Inflammatory macrophage treated with lipopolysaccharide for 4 hours (primary cell): ENCODE measurements at regions not wholly inside any gene's neighbourhood (a gene's known extent, or its start where the extent isn't known, plus 50 kb on each side); places are given as distances from the start of the nearest gene placed in this dataset.

Experiments used
- DNase-seq: peaks from one replicate; pipeline ENCODE4 v3.0.0-alpha.2; 2020

DNA sequence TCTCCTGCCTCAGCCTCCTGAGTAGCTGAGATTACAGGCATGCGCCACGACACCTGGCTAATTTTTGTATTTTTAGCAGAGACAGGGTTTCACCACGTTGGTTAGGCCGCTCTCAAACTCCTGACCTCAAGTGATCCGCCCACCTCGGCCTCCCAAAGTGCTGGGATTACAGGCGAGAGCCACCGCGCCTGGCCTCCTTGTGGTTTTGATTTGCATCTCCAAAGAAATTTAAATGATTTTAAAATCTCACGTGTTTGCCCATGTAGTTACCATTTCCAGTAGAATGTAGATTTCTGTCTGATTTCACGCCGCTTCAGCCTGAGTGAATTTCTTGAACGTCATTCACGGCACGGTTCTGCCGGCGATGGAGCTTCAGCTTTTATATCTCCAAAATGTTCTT is 55.8 kb downstream of the IGF2 start:
- DNase-seq: no peak

DNA sequence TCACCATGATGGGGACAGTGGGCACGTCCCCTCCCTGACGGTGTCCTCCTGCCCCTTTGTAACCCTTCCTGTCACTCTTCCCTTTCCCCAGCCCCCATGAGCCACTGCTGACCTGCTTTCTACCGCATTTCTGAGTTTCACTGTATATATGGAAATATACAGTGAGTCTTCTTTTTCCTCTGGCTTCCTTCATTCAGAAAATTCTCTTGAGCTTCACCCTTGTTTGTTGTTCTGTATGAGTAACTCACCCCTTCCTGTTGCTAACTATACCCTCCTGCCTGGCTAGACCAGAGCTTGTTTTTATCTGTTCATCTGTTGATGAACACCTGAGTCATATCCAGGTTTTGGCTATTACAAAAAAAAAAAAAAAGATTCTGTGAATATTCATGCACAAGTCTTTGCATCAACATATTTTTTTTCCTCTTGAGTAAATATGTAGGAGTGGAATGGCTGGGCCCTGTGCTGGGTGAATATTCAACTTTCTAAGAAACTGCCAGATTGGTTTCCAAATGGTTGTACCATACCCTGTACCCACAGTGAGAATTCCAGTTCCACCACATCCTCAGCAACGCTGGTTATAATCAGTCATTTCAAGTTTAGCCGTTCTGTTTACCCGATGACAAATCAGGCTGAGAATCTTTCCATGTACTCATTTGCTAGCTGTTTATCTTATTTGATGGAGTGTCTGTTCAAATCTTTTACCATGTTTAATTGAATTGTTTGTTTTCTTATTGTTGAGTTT is 62.0 kb downstream of the IGF2 start:
- DNase-seq: no peak

DNA sequence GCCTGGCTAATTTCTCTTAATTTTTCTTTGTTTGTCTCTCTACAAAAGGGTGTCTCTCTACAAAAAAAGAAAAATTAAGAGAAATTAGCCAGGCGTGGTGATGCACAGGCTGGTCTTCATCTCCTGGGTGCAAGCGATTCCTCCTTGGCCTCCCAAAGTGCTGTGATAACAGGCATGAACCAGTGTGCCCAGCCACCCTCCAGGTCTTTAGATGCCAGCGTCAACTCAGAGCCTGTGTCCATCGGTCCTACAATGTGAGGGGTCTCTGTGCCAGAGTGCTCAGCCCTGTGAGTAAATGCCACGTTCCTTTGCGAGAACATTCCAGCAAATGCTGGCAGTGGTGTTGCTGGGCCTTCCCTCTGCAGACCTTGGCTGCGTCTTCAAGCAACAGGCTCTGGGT is 62.7 kb downstream of the IGF2 start:
- DNase-seq: no peak

DNA sequence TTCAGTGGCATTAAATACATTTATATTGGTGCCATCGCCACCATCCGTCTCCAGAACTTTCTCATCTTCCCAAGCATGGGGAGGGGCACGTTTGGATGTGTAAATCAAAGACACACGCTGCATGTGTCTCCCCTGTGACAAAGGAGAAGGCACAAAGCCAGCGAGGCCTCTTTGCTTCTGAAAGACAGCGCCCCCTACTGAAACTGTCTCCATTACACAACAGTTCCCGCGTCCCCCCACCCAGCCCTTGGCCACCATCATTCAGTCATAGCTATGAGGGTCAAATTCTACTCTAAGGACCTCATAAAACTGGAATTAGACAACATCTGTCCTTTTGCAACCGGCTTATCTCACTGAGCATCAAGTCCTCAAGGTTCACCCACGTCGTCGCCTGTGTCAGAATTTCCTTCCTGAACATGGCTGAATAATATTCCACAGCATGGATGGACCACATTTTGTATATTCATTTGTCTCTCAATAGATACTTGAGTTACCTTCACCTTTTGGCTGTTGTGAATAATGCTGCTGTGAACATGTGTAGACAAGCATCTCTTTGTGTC is 64.8 kb downstream of the IGF2 start:
- no peak for DNase-seq

DNA sequence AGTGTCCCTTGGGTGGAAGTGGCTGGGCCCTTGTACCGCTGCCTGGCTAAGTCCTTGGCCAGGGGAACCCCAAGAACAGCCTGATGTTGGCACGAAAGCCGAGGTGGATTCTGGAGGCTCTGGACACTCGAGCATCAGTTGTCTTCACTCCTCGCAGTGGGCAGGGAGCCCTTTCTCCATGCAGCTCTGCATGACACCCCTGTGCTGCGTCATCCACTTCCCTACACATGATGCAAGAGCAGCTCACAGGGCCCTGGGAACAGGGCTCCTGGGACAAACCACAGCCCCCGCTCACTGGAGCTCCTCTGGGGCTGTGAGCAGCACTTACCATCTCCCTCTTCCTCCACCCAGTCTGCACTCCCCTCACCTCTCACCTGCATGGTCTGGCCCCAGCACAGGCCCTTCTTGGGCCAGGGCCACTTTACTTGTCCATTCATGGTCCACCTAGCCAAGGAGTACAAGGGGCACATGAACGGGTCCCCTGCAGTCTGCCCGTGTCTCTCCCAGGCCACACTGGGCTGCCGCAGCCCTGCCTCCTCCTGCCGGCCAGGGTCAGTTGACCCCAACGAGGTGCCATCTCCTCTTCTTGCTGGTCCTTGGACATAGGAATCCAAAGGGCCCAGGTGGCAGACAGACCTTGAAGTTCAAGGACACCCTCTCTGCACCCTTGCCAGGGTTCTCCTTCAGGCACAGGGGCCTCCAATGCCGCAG is 66.5 kb downstream of the IGF2 start:
- peak; percentile 5 for DNase-seq

DNA sequence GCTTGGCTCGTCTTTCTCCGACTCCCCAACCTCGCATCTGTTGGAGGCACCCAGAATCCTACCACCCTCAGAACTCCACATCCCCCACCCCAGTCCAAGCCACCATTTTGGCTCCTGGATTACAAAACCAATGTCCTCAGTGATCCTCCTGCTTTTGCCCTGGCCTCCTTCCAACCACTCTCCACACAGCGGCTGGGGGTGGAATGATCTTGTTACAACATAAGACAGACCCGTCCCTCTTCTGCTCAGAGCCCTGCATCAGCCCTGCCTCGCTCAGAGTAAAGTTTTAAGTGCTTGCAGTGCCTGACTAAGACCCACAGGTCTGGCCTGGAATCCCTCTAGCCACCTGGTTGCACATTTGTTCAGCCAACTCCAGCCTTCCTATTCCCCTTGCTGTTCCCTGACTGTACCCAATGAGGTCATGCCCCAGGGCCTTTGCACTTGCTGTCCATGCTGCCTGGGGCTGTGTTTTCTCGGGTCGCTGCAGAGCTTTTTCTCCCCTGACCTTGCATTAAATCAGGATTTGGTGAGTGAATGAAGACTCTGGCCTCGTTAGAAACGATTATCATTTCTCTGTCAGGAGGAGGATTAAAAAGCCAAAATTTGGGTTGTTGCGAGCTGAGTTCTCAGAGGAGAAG is 67.3 kb downstream of the IGF2 start:
- DNase-seq: no peak
